GM12892 (cell line): ENCODE measurements at regions not wholly inside any gene's neighbourhood (a gene's known extent, or its start where the extent isn't known, plus 50 kb on each side); places are given as distances from the start of the nearest gene placed in this dataset.

Source experiments
- DNase-seq: peaks from one replicate; pipeline ENCODE4 v3.0.0; 2011; ENCODE audit not compliant: insufficient read length
- FAIRE-seq: peaks from 2 replicates; lab custom pipeline; 2011; peaks lifted over from hg19 to GRCh38; lab: Jason Lieb, UNC
- POLR2A ChIP-seq: IDR thresholded peaks from 2 replicates; pipeline ENCODE4 v1.6.1; 2011; ENCODE audit warnings: low read depth, low read length, control low read depth
- POLR2AphosphoS5 ChIP-seq: IDR thresholded peaks from 2 replicates; pipeline ENCODE4 v1.6.1; 2011; ENCODE audit warnings: low read depth, low read length, control low read depth
- TAF1 ChIP-seq: IDR thresholded peaks from 2 replicates; pipeline ENCODE4 v1.6.1; 2011; ENCODE audit warnings: low read depth, mild to moderate bottlenecking, control low read depth, low read length, borderline replicate concordance

DNA sequence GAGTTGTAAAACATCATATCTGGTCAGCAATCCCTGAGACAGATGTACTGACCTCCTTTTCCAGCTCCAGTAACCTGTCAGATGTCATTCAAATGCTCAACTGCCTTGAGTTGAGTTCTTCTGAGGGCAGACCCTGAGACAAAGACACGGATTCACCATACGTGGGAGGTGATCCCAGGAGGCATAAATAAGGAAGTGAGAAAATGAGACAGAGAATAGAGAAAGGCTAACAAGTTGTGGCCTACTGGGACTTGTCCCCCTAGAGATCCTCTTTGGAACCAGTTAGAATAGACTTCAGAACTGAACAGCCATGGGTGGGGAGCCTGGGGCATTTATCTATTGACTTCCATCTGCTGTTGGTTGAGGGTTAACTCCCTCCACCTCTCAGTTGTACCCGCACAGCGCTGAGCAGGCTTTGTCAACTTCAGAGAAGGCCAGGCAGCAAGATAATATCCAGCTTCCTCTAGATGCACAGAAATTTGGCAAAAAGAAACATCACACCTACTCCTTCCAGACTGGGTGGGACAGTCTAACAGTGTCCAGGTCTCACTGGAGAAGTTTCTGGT is 123.0 kb upstream of the DYNLRB2 start:
- DNase-seq (no peak), FAIRE-seq (no peak)
- TF ChIP-seq POLR2A = no peak
- no peak for TF ChIP-seq POLR2AphosphoS5
- TF ChIP-seq TAF1 = no peak

DNA sequence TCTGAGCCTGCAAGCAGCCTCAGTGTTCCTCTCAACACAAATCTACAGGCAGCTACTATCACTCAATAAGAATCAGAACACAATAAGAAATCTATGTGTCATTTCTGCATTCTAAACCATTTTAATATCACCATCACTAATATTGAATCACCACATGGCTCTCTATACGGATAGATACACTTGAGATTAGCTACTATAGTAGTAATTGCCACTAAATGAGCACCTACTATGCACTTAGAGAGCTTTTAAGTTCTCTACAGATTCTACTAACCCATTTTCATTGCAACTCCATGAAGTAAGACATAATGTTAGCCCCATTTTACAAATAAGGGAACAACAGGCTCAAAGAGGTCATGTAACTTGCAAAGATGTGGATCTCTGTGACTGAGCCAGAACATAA is 132.8 kb upstream of the DYNLRB2 start:
- DNase-seq (no peak), FAIRE-seq (no peak)
- TF ChIP-seq POLR2A = no peak
- TF ChIP-seq TAF1 = no peak

DNA sequence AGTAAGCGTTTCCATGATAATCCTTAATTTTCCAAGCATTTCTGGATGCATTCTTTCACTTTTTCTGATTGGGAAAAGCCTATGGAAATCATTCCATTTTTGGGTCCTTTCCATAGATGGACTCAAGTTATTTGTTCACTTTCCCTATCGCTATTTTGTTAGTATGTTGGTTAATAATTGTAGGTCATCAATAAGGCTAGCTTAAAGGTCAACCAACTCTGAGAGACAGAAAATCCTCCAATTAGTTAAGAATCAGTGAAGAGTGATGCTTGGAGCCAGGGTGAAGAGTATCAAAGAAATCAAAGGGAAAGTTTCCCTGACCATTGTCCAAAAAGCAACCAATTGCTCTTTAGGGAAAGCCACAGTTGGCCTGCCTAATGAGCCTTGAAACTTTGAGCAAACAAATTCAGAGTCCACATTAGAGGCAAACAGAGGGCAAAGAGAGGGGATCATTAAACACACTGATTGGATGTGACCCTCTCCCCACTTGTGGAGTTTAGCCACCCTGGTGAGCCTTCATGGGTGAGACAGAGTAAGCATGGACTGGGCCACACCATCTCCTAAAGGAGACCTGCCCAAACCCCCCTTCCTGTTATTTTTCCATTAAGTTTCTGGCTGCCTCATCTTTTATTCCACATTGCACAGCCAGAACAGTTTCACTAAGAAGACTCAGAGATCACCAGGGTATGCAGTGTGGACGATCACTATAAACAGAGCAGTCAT is 133.4 kb upstream of the DYNLRB2 start:
- DNase-seq (no peak), FAIRE-seq (no peak)
- TF ChIP-seq TAF1 = no peak
- no peak for TF ChIP-seq POLR2A
- no peak for TF ChIP-seq POLR2AphosphoS5

DNA sequence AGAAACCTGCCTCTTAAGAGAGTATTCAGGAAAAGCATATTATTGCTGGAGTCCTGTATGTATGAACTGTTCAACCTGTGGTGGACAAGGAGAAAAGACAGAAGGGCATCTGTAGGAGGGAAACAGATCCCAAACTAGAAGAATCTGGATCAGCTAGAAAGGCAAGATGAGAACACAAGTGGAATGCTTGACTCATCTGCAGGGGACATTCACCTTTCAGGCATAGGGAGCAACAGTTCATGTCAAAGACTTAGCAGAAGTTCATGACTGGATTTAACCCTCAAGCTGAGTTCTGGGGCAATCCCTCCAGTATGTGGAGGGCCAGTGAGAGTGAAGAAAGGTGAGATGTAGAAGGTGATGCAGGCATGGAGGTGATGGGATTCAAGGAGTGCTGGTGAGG is 135.9 kb upstream of the DYNLRB2 start:
- TF ChIP-seq POLR2A (no peak), TAF1 (no peak), POLR2AphosphoS5 (no peak)
- DNase-seq (no peak), FAIRE-seq (no peak)

DNA sequence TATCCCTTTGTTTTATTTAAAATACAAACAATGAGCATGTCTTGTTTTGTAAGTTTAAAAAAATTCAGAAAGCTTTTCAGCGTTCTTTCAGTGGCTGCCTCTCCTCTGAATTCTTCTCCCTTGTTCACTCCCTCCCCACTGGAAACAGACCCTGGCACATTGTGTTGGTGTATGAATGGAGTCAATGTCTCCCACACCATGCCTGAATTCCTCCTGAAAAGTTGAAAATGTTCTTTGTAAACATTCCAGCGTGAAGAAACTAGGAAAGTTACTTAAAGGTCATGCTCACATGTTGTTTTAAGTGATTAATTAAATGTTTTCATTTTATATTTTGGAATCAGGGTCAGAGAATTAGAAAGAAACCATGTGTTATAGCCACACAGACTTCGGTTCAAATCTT is 136.9 kb upstream of the DYNLRB2 start:
- DNase-seq = no peak
- TF ChIP-seq POLR2A (no peak), TAF1 (no peak), POLR2AphosphoS5 (no peak)
- FAIRE-seq = no peak

DNA sequence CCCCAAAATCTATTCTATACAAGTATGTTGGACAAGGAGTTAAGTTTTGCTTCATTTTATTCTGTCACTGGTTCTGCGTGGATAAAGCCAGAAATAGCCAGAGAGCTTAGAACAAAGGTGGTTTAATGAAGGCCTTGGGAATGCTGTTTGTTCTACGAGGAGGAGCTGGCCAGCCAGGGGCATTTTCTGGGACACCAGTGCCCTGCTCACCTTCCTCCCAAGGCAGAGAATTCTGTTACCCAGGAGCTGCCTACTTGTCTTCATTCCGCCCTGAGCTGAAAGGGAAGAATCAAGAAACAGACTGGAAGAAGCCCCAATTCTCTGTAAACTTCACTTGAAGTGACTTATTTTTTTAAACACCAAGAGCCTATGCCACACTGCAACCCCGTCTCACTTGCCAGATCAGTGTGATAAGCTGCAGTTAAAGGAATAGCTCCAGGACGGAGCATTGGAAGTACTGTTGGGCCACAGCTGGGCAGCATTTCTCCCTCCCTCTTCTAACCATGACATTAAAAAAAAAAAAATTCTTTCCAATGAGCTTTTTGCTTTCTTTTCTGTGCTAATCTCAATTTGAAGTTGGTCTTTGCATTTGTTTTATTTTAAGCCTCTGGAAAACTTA is 149.8 kb upstream of the DYNLRB2 start:
- DNase-seq = no peak
- FAIRE-seq = no peak
- no peak for TF ChIP-seq TAF1
- TF ChIP-seq POLR2A = no peak
- no peak for TF ChIP-seq POLR2AphosphoS5

DNA sequence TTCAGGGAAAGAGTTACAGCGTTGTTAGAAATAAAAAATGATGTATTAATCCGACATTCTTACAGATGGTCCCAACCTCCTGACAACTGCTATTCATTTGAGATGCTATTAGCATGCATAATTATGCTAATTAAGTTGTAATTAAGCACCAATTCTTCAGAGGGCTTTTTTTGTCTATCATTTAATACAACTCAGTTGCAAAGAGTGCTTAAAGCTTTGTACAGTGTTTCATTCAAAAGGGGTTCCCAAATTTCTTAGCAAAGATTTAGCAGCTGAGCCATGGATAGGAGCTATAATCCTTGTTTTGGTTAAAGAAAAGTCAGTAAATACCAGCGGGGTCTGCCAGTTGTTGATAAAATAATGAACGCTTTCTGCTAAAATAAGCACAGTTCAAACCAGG is 150.7 kb upstream of the DYNLRB2 start:
- FAIRE-seq (no peak), DNase-seq (no peak)
- TF ChIP-seq POLR2A (no peak), POLR2AphosphoS5 (no peak), TAF1 (no peak)

DNA sequence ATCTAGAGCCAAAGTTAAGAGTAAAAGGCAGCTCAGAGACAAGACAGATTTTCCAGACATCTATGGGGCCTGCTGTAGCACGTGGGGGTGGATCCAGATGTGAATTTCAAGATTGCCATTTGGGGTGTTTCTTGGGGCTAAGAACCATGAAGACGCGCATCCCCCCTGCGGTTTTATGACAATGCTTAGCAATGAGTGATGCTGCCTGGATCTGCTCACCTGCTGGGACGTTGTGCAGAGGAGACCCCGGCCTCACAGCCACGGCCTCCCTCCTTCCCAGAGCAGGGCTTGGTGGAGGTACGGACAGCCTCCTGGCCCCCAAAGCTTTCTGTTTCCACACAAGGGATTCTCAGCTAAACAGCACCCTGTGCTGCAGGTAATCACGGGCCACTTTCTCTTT is 151.5 kb upstream of the DYNLRB2 start:
- DNase-seq (no peak), FAIRE-seq (no peak)
- TF ChIP-seq POLR2A (no peak), TAF1 (no peak), POLR2AphosphoS5 (no peak)

DNA sequence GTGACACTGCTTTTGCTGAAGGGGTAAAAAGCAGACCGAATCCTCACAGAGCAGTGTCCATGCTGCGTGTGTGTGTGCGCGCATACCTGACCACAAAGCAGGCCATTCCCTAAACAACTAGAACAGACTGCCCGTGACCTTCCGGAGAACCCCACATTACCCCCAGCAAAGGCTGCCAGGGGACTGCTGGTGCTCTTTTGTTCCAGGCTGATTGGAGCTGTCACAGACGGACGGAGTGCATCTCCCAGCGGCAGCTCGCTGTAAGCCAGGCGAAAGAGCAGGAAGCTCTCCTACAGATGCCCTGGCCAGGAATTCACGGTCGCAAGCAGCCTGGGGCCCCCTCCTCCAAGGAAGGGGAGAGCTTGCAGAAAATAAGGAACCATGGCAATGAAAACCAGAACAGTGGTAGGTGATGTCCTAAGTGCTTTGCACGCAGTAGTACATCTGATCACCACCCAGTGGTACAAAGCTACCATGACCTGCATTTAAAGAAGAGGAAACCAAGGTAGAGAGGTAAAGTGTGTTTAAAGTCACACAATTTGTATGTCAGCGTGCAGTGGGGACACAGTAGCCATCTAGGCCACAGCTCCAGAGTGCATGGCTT is 153.4 kb upstream of the DYNLRB2 start:
- no peak for TF ChIP-seq POLR2AphosphoS5
- no peak for TF ChIP-seq TAF1
- TF ChIP-seq POLR2A = no peak
- DNase-seq (no peak), FAIRE-seq (no peak)

DNA sequence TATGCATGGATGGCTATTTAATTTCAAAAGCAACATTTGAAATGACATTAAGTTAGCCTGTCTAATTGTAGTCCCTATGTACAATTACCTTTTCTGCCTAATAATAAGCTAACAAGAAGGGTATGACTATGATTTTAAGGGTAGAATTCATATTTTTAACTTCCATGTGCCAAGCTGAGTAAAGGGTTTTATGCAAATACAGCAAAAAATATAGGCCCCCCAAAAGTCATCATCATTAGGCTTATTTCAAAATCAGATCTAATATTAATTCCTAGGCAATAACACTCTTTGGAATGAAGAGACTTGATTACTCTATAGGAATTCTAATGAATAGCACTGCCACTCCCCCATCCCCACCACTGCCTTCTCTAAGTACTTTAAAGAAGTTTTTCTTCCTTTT is 155.9 kb upstream of the DYNLRB2 start:
- DNase-seq (no peak), FAIRE-seq (no peak)
- TF ChIP-seq POLR2A (no peak), TAF1 (no peak), POLR2AphosphoS5 (no peak)

DNA sequence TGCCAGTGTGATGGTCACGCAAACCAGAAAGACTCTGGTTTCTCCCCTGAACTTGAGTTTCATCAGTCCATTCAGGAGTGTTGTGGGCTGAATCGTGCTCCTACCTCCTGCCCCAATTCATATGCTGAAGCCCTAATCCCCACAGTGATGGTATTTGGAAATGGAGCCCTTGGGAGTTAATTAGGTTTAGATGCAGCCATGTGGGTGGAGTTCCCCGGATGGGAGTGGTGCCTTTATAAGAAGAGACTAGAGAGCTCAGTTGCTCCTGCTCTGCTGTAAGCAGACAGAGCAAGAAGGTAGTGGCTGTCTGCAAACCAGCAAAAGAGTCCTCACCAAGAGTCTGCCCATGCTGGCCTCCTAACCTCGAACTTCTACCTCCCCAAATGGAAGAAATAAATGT is 160.3 kb upstream of the DYNLRB2 start:
- FAIRE-seq (no peak), DNase-seq (no peak)
- no peak for TF ChIP-seq TAF1
- no peak for TF ChIP-seq POLR2A
- TF ChIP-seq POLR2AphosphoS5 = no peak
